Endothelial cell of umbilical vein (primary cell): ENCODE measurements at regions not wholly inside any gene's neighbourhood (a gene's known extent, or its start where the extent isn't known, plus 50 kb on each side); places are given as distances from the start of the nearest gene placed in this dataset.

Experiments
- BruUV-seq: library from RNA; stranded (reverse); fragments of 400-500 nt; replicated peaks from 2 replicates; lab custom pipeline; 2021; lab: Mats Ljungman, UMichigan
- CTCF ChIA-PET: fragments of 300-600, 350-600 bp; sonication (Branson Sonifier 250); formaldehyde crosslinking; loops from one replicate; lab custom pipeline; 2021; ENCODE audit warnings: antibody characterized with exemption, inconsistent platforms; lab: Charles Lee
- POLR2A ChIA-PET: fragments of 300-600, 350-600 bp; sonication (Branson Sonifier 250); formaldehyde crosslinking; loops from one replicate; lab custom pipeline; 2021; ENCODE audit warnings: antibody characterized with exemption, inconsistent platforms; lab: Charles Lee
- DNase-seq: peaks from one replicate; pipeline ENCODE4 v3.0.0-alpha.2; 2011; ENCODE audit warnings: low read depth, low spot score
- FAIRE-seq: peaks from 2 replicates; lab custom pipeline; 2011; peaks lifted over from hg19 to GRCh38; lab: Jason Lieb, UNC
- H2AFZ ChIP-seq: 2 replicates; pipeline ENCODE4 v1.6.0; 2012; ENCODE audit warnings: low read depth, low read length, control low read depth, inconsistent platforms
- H3K27ac ChIP-seq: 2 replicates; pipeline ENCODE4 v1.5.1; 2011; ENCODE audit warnings: low read depth, mild to moderate bottlenecking, control low read depth, low read length, moderate library complexity; ENCODE audit not compliant: insufficient read depth
- H3K27me3 ChIP-seq, 2 experiments: 2 replicates each; pipeline versions ENCODE4 v1.6.0 to v1.6.1; 2011; ENCODE audit warnings: low read length in 2 of 2, mixed read lengths in 1 of 2; ENCODE audit not compliant: control insufficient read depth in 2 of 2, insufficient read depth in 2 of 2
- H3K36me3 ChIP-seq, 2 experiments: 2 replicates in 1 of 2; 3 replicates in 1 of 2; pipeline ENCODE4 v1.5.1; 2011; ENCODE audit warnings: low read length in 2 of 2, mild to moderate bottlenecking in 1 of 2, moderate library complexity in 1 of 2; ENCODE audit not compliant: control insufficient read depth in 2 of 2, insufficient read depth in 2 of 2; ENCODE audit errors: extremely low read depth in 1 of 2
- H3K4me1 ChIP-seq: 3 replicates; pipeline ENCODE4 v1.5.1; 2011; ENCODE audit warnings: mild to moderate bottlenecking, low read length; ENCODE audit not compliant: control insufficient read depth, insufficient read depth; ENCODE audit errors: extremely low read depth
- H3K4me2 ChIP-seq: 2 replicates; pipeline ENCODE4 v1.6.1; 2011; ENCODE audit warnings: low read length, control low read depth, mixed read lengths; ENCODE audit not compliant: insufficient read depth
- H3K4me3 ChIP-seq, 3 experiments: fragments of 200-600 bp in 1 of 3; sonication (generic), shearing (Covaris generic) in 1 of 3; replicated peaks in 1 of 3; 2 replicates each; pipeline ENCODE4 v1.5.1; 2011 to 2016; ENCODE audit warnings: control low read depth in 3 of 3, low read length in 3 of 3, mild to moderate bottlenecking in 2 of 3, inconsistent platforms in 1 of 3, low read depth in 1 of 3, moderate library complexity in 1 of 3; ENCODE audit not compliant: insufficient read depth in 1 of 3
- H3K79me2 ChIP-seq: 2 replicates; pipeline ENCODE4 v1.6.0; 2012; ENCODE audit warnings: low read length, inconsistent platforms; ENCODE audit not compliant: control insufficient read depth, insufficient read depth
- H3K9ac ChIP-seq: replicated peaks from 2 replicates; pipeline ENCODE3; 2011; ENCODE audit warnings: low read length, control low read depth; ENCODE audit not compliant: insufficient read depth; ENCODE audit errors: extremely low read depth
- H3K9me1 ChIP-seq: replicated peaks from 3 replicates; pipeline ENCODE4 v1.6.0; 2011; ENCODE audit warnings: mild to moderate bottlenecking, low read length; ENCODE audit not compliant: control insufficient read depth, insufficient read depth; ENCODE audit errors: extremely low read depth
- H3K9me3 ChIP-seq: replicated peaks from 2 replicates; pipeline ENCODE4 v1.5.1; 2012; ENCODE audit warnings: low read length, inconsistent platforms; ENCODE audit not compliant: control insufficient read depth, insufficient read depth
- H4K20me1 ChIP-seq: replicated peaks from 2 replicates; pipeline ENCODE3; 2011; ENCODE audit warnings: mild to moderate bottlenecking, low read length; ENCODE audit not compliant: control insufficient read depth, insufficient read depth; ENCODE audit errors: extremely low read depth
- CTCF ChIP-seq, 2 donors: IDR thresholded peaks; 1 replicate in 1 of 2; 2 replicates in 1 of 2; pipeline ENCODE4 v1.5.1; 2011; ENCODE audit warnings: low read length in 2 of 2, mild to moderate bottlenecking in 2 of 2, moderate library complexity in 2 of 2, control low read depth in 1 of 2, inconsistent platforms in 1 of 2, low read depth in 1 of 2; ENCODE audit not compliant: insufficient read depth in 1 of 2; ENCODE audit errors: extremely low read depth in 1 of 2
- EZH2 ChIP-seq: IDR thresholded peaks from 2 replicates; pipeline ENCODE4 v1.6.1; 2012; ENCODE audit warnings: borderline replicate concordance, low read depth, mild to moderate bottlenecking, moderate library complexity, low read length, inconsistent platforms; ENCODE audit not compliant: severe bottlenecking
- FOS ChIP-seq: IDR thresholded peaks from 2 replicates; pipeline ENCODE4 v1.6.1; 2011; ENCODE audit warnings: mild to moderate bottlenecking, low read length, moderate library complexity, borderline replicate concordance; ENCODE audit not compliant: insufficient read depth
- GATA2 ChIP-seq: IDR thresholded peaks from 2 replicates; pipeline ENCODE4 v1.7.0; 2011; ENCODE audit warnings: low read depth, mild to moderate bottlenecking, moderate library complexity, mixed read lengths, low read length; ENCODE audit not compliant: insufficient read length, insufficient read depth
- JUN ChIP-seq: IDR thresholded peaks from 2 replicates; pipeline ENCODE4 v1.6.1; 2011; ENCODE audit warnings: borderline replicate concordance, low read depth; ENCODE audit not compliant: insufficient read length, insufficient read depth
- MYC ChIP-seq: IDR thresholded peaks from one replicate; pipeline ENCODE4 v1.6.1; 2011; ENCODE audit warnings: mild to moderate bottlenecking, low read depth, low read length
- POLR2A ChIP-seq: IDR thresholded peaks from 2 replicates; pipeline ENCODE4 v1.6.1; 2012; ENCODE audit warnings: low read depth, mild to moderate bottlenecking, control low read depth, low read length
- POLR2AphosphoS5 ChIP-seq: IDR thresholded peaks from 2 replicates; pipeline ENCODE4 v1.6.1; 2012; ENCODE audit warnings: low read depth, mild to moderate bottlenecking, control low read depth, low read length, moderate library complexity; ENCODE audit not compliant: insufficient read depth
- dilution Hi-C: fragments of 300-500 bp; cut with MboI; formaldehyde crosslinking; loops from one replicate; pipeline ENCODE4 v1.15.0; 2019; ENCODE audit warnings: low sequenced_read_pairs; ENCODE audit not compliant: extremely low pct_ligation_motif_present
- intact Hi-C: fragments of 100-400 bp; cut with micrococcal nuclease; formaldehyde crosslinking; loops from one replicate; pipeline ENCODE4 v1.10.0; 2022
- TF ChIP-seq, protein P1 (sequence below): IDR thresholded peaks from 2 replicates; pipeline ENCODE4 v1.6.1; 2011; ENCODE audit not compliant: insufficient read depth, insufficient read length

DNA sequence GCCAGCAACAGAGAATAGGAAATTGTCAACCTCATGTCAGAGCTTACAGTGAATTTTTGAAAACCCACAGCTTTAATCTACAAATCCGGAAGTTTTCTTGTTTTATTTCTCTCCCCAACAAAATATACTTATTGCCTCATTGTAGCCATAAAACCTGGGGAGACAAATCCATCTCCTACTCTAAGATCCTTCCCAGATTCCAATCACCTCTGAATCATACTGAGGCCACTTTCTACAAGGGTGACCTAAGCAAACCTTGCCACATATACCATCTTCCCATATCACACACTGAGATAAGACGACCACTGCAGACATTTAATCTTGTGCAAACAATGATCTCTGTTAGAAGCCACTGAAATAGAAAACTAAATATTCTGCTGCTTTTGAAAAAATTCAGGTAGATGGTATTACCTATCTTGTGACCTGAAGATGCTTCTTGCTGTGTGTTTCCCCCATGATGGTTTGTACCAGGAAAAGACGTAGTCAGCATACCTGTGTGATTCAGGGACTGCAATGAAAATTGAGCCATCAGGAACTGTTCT is 171.5 kb upstream of the DUSP10 start:
- Histone ChIP-seq H3K4me3 (no peak overlapping the region), H4K20me1 (no peaks in the 10 kb centered on the region), H3K79me2 (no peaks in the 10 kb centered on the region), H3K9ac (no peak overlapping the region), H3K36me3 (no peaks in the 10 kb centered on the region), H3K9me3 (no peaks in the 10 kb centered on the region), H2AFZ (no peak overlapping the region), H3K27ac (no peak overlapping the region), H3K4me1 (no peaks in the 10 kb centered on the region), H3K9me1 (no peaks in the 10 kb centered on the region), H3K4me2 (no peak overlapping the region), H3K27me3 (no peaks in the 10 kb centered on the region)
- intact Hi-C loops (no loop called here), dilution Hi-C loops (no loop called here)
- POLR2A ChIA-PET = no interaction called here
- TF ChIP-seq, protein P1, sequence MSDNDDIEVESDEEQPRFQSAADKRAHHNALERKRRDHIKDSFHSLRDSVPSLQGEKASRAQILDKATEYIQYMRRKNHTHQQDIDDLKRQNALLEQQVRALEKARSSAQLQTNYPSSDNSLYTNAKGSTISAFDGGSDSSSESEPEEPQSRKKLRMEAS = no peak
- FAIRE-seq (no peak), DNase-seq (no peak)
- BruUV-seq = no TSS peak
- CTCF ChIA-PET = no interaction called here

GRCh38 chr1:221912230-221912629 is 170.3 kb upstream of the DUSP10 start:
- no peaks in the 10 kb centered on the region for H3K9me3 ChIP-seq
- H3K4me1 ChIP-seq = no peaks in the 10 kb centered on the region
- H3K27ac ChIP-seq = no peak overlapping the region
- no peaks in the 10 kb centered on the region for H3K27me3 ChIP-seq
- no TSS peak for BruUV-seq
- H3K9me1 ChIP-seq = no peaks in the 10 kb centered on the region
- FAIRE-seq (no peak), DNase-seq (no peak)
- TF ChIP-seq POLR2AphosphoS5 = no peak
- no peak for TF ChIP-seq JUN
- TF ChIP-seq POLR2A = no peak
- TF ChIP-seq, protein P1 = no peak
- no peak for TF ChIP-seq GATA2
- TF ChIP-seq CTCF (IDR thresholded peaks at IDR 0.05; ENCODE audit: extremely low read depth in 1 of 2, insufficient read depth in 1 of 2, low read depth in 1 of 2, low read length in 2 of 2) = no peak
- no peak for TF ChIP-seq EZH2
- no peak for TF ChIP-seq FOS
- TF ChIP-seq MYC = no peak
- H3K4me3 ChIP-seq = no peak overlapping the region
- CTCF ChIA-PET = no interaction called here
- no peaks in the 10 kb centered on the region for H3K79me2 ChIP-seq
- no peak overlapping the region for H3K4me2 ChIP-seq
- no peaks in the 10 kb centered on the region for H3K36me3 ChIP-seq
- no peaks in the 10 kb centered on the region for H4K20me1 ChIP-seq
- intact Hi-C loops (no loop called here), dilution Hi-C loops (no loop called here)
- no peak overlapping the region for H2AFZ ChIP-seq
- POLR2A ChIA-PET = no interaction called here
- H3K9ac ChIP-seq = no peak overlapping the region
